Iris pigment epithelial cell (primary cell): ENCODE measurements at regions not wholly inside any gene's neighbourhood (a gene's known extent, or its start where the extent isn't known, plus 50 kb on each side); places are given as distances from the start of the nearest gene placed in this dataset.
"Not testable (repeated sequence)": the region's sequence is repeated elsewhere in the genome, so short reads cannot be mapped to it uniquely, and the experiment has no call there.

Experiments used
- DNase-seq: peaks from one replicate; pipeline ENCODE4 v3.0.0-alpha.2; 2011; ENCODE audit warnings: low read depth

- DNase-seq = peak; percentile 97
Observed at GRCh38 chr18:23311351-23312121, 141.6 kb upstream of the RIOK3 start.

DNA sequence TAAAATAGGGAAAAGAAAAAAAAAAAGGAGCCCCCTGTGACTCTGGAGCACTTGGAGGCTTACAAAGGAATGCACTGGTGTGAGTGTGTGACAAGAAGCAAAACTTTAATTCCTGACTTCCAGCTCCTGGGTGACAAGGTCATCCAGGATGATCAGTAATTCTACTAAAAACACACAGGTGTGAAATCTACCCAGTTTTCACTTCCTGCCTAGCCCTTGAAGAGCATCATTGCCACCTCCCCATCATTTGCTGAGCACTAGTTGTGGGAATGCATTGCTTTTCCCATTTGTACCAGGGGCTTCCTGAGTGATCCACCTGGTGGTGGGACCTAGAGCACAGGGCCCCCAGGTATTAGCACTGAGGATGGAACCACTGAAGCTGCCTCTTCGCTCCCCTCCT is 139.7 kb upstream of the RIOK3 start:
- no peak for DNase-seq

DNA sequence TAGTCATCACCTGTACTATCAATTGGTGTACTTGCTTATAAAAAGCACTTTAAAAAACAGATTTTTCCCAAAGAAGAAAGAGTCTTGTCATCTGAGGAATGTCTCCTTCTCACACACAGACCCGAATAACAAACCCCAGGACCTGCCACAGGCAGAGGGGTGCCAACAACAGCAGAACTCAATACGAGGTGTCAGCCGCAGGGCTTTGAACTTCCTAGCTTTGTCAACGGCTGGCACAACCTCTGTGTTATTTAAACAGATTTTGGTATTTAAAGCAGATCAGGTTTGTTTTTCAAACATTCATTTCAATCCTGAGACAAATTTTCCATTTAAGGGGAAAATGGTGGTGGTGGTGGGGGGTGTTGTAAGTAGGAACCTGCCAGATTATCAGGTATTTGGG is 138.4 kb upstream of the RIOK3 start:
- no peak for DNase-seq

DNA sequence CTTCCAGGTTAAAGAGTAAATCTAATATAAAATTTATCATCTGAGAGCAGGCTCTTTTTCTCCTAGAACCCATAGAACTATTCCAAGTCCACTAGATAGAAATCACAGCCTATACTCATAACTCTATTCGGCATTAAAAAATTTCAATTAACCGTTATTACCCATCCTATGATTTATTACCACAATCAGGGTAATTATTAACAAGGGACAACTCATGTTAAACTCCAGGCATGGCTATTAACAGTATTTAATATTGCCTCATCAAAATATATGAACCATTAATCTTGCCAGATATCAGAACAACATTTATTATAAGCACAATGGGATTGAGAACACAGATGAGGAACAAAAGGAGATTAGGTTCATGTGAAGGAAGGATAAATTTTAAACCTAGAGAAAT is 136.8 kb upstream of the RIOK3 start:
- DNase-seq = no peak

DNA sequence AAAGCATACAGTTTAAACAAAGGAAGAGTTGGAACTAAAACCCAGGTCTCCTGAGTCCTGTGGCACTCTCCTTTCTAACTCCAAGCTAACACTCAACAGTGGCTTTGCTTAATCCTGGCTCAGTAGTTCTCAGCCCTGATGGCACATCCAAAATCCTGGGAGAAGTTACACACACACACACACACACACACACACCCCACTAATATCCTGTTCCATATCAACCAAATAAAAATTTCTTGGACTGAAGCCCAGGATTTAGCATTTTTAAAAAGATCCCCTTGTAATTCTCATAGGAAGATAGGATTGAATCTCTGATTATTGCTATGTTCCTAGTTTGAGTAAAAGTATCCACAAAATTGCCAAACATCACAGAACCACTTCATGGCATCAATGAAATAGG is 136.1 kb upstream of the RIOK3 start:
- DNase-seq = no peak

DNA sequence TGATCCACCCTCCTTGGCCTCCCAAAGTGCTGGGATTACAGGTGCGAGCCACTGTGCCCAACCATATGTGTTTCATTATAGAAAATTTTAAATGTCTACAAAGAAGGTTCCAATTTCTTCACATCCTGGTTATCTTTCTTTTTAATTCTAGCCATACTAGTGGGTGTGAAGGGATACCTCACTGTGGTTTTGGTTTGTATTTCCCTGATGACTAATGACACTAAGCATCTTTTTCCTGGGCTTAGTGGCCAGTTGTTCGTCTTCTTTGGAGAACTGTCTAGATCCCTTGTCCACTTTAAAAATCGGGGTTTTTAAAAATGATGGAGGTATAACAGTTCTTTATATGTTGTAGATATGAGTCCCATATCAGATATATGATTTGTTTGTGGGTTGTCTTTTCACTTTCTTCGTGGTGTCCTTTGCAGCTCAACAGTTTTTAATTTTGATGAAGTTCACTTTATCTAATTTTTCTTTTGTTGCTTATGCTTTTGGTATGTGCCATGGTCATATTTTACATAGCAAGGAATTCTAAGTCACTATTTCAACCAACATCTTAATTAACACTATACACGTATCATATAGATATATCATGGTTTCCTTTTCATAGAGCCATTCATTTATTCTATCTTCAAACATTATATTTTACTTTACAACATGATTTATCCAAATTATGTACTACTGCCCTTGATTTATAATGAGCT is 135.0 kb upstream of the RIOK3 start:
- DNase-seq = peak; percentile 82

DNA sequence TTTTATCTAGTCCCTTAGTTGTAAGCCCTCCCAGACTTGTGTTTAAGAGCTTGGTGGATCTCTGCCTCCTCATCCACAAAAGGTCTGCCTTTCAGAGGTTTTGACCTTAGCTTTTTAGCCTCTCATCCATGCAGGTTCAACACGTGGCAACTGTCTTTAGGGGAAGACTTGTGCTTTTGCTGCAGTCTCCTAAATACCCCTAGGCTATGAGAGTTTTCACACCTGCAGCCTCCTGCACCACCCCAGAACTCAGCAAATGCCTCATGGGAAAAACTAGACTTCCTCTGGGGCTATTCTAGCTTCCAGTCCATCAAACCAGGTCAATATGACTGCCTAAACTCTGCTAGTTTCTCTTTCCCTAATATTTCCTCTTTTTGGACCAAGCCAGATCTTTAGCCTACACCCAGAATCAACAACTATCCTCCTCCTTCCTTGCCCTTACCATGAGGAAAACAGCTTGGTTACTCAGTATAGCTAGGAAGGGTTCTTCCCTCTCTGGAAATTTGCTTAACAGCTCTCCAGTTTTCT is 132.3 kb upstream of the RIOK3 start:
- no peak for DNase-seq

DNA sequence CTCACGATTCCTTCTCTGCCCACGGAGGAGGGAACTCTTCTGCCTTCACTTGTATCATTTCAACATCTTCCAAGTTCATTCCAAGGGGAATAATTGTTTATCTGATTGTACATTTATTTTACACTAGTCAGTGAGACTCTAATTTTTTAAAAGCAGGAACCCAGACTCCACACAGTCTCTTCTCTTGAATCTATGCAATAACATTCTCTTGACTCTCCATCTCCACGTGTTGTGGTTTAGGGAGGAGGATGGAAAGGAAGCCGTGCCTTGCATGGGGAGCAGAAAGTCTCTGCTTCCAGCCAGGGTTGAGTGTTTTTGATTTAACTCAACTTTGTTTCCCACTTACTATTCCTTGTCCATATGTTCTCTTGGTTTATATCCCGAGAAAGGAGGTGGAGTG is 131.1 kb upstream of the RIOK3 start:
- DNase-seq = no peak

DNA sequence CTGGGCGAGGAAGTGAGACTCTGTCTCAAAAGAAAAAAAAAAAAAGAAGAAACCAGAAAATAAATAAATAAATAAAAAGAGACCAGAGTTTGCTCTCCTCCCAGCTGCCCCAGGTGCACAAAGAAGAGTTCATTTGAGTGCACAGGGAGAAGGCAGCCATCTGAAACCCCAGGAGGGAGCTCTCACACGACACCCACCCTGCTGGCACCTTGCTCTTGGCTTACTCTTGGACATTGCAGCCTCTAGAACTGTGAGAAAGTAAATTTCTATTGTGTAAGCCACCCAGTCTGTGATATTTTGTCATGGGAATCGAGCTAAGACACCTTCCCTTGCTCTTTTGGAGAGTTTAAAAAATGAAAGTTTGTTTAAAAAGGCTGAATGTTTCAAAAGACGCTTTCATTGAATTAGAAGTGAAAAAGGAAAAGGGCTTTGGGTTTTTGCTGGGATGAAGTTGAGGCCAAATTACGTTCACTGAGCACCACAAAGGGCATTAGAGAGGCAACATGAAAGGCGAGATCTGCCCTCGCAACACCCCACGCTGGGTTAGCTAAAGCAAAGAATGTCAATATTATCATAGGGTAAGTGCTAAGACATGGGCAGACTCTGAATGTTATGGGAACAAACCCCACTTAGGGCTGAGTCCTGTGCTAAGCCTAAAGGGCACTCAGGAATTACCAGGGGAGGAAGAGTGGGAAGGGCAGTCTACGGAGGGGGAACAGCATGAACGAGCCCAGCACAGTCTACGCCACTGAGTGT is 128.9 kb upstream of the RIOK3 start:
- no peak for DNase-seq

GRCh38 chr18:23324861-23325260 is 128.2 kb upstream of the RIOK3 start:
- DNase-seq = no peak

- DNase-seq = not testable (repeated sequence)
Observed at GRCh38 chr18:23329671-23330070, 123.4 kb upstream of the RIOK3 start.

GRCh38 chr18:23330423-23330822 is 122.7 kb upstream of the RIOK3 start:
- no peak for DNase-seq

GRCh38 chr18:23331091-23331920 is 121.8 kb upstream of the RIOK3 start:
- no peak for DNase-seq

- DNase-seq = no peak
Observed at GRCh38 chr18:23332356-23332755, 120.7 kb upstream of the RIOK3 start.

DNA sequence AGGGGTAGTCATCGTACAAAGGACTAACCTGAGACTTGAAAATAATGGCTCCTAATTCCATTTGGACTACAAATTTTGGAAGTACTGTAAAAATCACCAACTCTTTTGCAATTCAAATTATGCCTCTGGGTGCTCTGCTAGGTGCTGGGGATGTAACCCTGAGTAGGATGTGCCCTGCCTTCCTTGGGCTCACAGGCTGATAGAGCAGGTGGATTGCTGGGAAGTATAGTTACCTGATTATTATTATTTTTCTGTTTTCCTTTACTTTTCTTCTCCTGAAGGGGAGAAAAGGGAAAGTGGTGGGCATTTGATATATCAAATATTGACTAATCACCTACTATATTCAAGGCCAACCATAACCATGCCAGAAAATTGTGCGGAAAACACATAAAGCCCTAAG is 119.3 kb upstream of the RIOK3 start:
- DNase-seq = no peak

GRCh38 chr18:23334569-23334968 is 118.5 kb upstream of the RIOK3 start:
- no peak for DNase-seq

- DNase-seq = no peak
Observed at GRCh38 chr18:23336101-23336500, 117.0 kb upstream of the RIOK3 start.

DNA sequence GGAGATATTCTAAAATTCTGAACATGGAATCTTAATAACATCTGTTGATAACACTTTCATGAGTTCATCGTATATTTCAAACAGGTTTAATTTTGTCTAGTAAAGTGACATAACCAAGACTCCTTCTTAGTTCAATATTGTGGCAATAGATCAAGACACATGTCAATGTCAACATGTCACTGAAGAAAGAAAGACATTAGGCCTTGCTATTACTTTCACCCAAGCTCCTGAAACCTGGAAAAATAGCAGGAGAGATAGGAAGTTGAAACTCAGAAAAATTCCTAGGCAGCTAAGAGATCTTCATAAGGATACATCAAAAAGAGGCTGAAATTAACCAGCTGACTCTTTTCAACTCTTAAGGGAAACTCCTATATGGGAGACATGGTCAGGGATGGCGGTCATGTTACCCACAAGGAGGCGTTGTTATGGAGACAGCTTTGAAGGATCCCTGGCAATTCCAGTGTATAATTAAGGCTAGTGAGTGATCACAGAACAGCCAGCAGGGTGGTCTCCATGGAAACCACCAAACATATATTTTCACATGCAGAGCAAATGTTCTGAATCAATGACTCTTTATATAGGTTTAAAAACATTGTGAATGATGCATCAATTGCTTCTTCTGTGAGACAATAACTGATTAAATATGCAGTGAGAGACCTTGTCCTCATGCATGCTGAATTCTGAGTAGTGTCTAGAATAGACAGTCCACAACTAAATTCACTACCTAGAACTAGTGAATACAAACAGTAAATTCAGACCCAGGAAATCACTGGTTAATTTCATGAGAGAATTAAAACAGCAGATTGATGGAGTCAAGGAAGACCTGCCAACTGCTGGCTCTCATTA is 115.3 kb upstream of the RIOK3 start:
- DNase-seq = no peak

DNA sequence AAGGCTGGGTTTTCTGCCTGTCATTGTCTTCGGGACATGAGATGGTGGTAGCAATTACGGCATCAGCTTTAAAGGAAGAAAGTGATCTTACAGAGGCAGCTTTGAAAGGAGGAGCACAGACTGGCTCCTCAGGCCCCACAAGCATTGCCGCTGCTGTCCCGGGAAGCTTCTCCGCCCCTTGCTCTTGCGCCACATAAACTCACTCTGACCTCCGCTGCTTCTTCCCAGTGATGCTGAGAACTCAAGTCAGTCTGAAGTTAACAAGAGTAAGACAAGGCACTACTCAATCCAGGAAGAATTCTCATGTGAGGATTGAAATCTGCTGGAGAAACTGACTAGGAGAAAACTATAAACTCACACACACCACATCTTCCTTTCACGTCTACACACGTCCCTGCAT is 112.4 kb upstream of the RIOK3 start:
- DNase-seq = peak; percentile 72

- DNase-seq = no peak
Observed at GRCh38 chr18:23341383-23341782, 111.7 kb upstream of the RIOK3 start.

DNA sequence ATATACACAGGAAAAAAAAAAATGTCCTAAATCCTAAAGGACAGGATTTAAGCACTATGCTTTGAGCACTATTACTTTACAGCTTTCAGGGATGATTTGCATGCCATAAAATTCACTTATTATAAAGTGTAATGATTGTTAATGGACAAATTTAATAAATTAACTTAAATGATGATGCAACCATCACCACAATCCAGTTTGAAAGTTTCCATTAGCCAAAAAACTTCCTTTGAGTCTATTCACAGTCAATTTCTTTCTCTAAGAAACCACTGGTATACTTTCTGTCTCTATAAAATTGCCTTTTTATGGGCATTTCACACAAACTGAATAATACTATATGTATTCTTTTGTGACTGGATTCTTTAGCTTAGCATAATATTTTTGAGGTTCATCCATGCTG is 111.1 kb upstream of the RIOK3 start:
- DNase-seq = no peak
